SK-N-SH (cell line): ENCODE measurements at regions not wholly inside any gene's neighbourhood (a gene's known extent, or its start where the extent isn't known, plus 50 kb on each side); places are given as distances from the start of the nearest gene placed in this dataset.

Experiments used
- CTCF ChIA-PET: fragments of 300-600, 350-600 bp; formaldehyde crosslinking; extraction: SDS; loops from one replicate; lab custom pipeline; 2021; lab: Yijun Ruan, JAX
- POLR2A ChIA-PET: fragments of 350-600 bp; sonication (Branson Sonifier 250); formaldehyde crosslinking; extraction: SDS; loops from one replicate; lab custom pipeline; 2020; ENCODE audit warnings: antibody characterized with exemption, inconsistent platforms; lab: Yijun Ruan, JAX
- DNase-seq: peaks from one replicate; pipeline ENCODE4 v3.0.0; 2012
- H2AFZ ChIP-seq: fragments of 200-600 bp; sonication (generic); 2 replicates; pipeline ENCODE4 v1.8.1; 2016; ENCODE audit warnings: antibody characterized with exemption, mild to moderate bottlenecking, low read depth
- H3F3A ChIP-seq: fragments of 200-600 bp; sonication (generic); replicated peaks from 2 replicates; pipeline ENCODE3; 2016; ENCODE audit warnings: antibody characterized with exemption, mild to moderate bottlenecking; ENCODE audit not compliant: insufficient read depth
- H3K27ac ChIP-seq, 2 experiments: fragments of 200-500 bp in 1 of 2; fragments of 200-600 bp in 1 of 2; sonication (Bioruptor generic) in 1 of 2; sonication (generic), shearing (Covaris generic) in 1 of 2; 2 replicates each; pipeline versions ENCODE4 v1.5.1 to v1.6.1; 2014 to 2016; ENCODE audit warnings: low read depth in 2 of 2, inconsistent platforms in 1 of 2, low read length in 1 of 2, mild to moderate bottlenecking in 1 of 2, mixed read lengths in 1 of 2
- H3K27me3 ChIP-seq: fragments of 200-600 bp; sonication (generic), shearing (Covaris generic); 2 replicates; pipeline ENCODE4 v1.6.1; 2016; ENCODE audit warnings: mixed run types; ENCODE audit not compliant: insufficient read depth
- H3K36me3 ChIP-seq, 2 experiments: fragments of 200-500 bp in 1 of 2; fragments of 200-600 bp in 1 of 2; sonication (Bioruptor generic) in 1 of 2; sonication (generic) in 1 of 2; replicated peaks in 1 of 2; 2 replicates each; pipeline versions ENCODE3 to v1.5.1; 2014 to 2016; ENCODE audit warnings: low read length in 1 of 2, mild to moderate bottlenecking in 1 of 2; ENCODE audit not compliant: insufficient read depth in 2 of 2, control insufficient read depth in 1 of 2
- H3K4me1 ChIP-seq, 2 experiments: fragments of 200-500 bp in 1 of 2; fragments of 200-600 bp in 1 of 2; sonication (Bioruptor generic) in 1 of 2; sonication (generic), shearing (Covaris generic) in 1 of 2; 2 replicates each; pipeline versions ENCODE4 v1.5.1 to v1.6.1; 2014 to 2016; ENCODE audit warnings: low read depth in 1 of 2, low read length in 1 of 2, mixed run types in 1 of 2; ENCODE audit not compliant: insufficient read depth in 2 of 2, control insufficient read depth in 1 of 2
- H3K4me2 ChIP-seq: fragments of 200-600 bp; sonication (generic), shearing (Covaris generic); 2 replicates; pipeline ENCODE4 v1.6.1; 2017; ENCODE audit warnings: mixed run types
- H3K4me3 ChIP-seq, 2 experiments: fragments of 200-500 bp in 1 of 2; fragments of 200-600 bp in 1 of 2; sonication (Bioruptor generic) in 1 of 2; sonication (generic), shearing (Covaris generic) in 1 of 2; 2 replicates each; pipeline versions ENCODE4 v1.5.1 to v1.8.1; 2014 to 2016; ENCODE audit warnings: low read depth in 2 of 2, inconsistent platforms in 1 of 2, low read length in 1 of 2, mild to moderate bottlenecking in 1 of 2, mixed read lengths in 1 of 2, moderate library complexity in 1 of 2
- H3K79me2 ChIP-seq: fragments of 200-600 bp; sonication (generic); 2 replicates; pipeline ENCODE4 v1.8.1; 2017; ENCODE audit warnings: mild to moderate bottlenecking; ENCODE audit not compliant: insufficient read depth
- H3K9ac ChIP-seq: fragments of 200-600 bp; sonication (generic); 2 replicates; pipeline ENCODE4 v1.6.1; 2017; ENCODE audit warnings: mixed run types
- H3K9me2 ChIP-seq: fragments of 200-600 bp; sonication (generic); 2 replicates; pipeline ENCODE4 v1.6.1; 2017; ENCODE audit warnings: mixed run types
- H3K9me3 ChIP-seq: fragments of 200-600 bp; sonication (generic); 2 replicates; pipeline ENCODE4 v1.6.1; 2017; ENCODE audit warnings: mixed run types, mild to moderate bottlenecking, moderate library complexity
- H4K20me1 ChIP-seq: fragments of 200-600 bp; sonication (generic); 2 replicates; pipeline ENCODE4 v1.6.1; 2017; ENCODE audit warnings: mild to moderate bottlenecking, mixed run types; ENCODE audit not compliant: insufficient read depth
- CHD2 ChIP-seq: fragments of 150-350 bp; IDR thresholded peaks from 2 replicates; pipeline ENCODE4 v1.6.1; 2018; ENCODE audit warnings: low read length; ENCODE audit not compliant: partially characterized antibody
- ELF1 ChIP-seq: IDR thresholded peaks from 2 replicates; pipeline ENCODE4 v1.4.0; 2012
- EZH2phosphoT487 ChIP-seq: fragments of 200-600 bp; sonication (generic); IDR thresholded peaks from 2 replicates; pipeline ENCODE4 v1.6.1; 2017; ENCODE audit warnings: low read depth, mixed run types, mild to moderate bottlenecking, antibody characterized with exemption, moderate library complexity, borderline replicate concordance
- FOSL2 ChIP-seq: IDR thresholded peaks from 2 replicates; pipeline ENCODE4 v1.4.0; 2012; ENCODE audit warnings: low read depth, mild to moderate bottlenecking, moderate library complexity, borderline replicate concordance
- FOXM1 ChIP-seq: IDR thresholded peaks from 2 replicates; pipeline ENCODE4 v1.4.0; 2012; ENCODE audit warnings: low read depth, mild to moderate bottlenecking
- MEF2A ChIP-seq: IDR thresholded peaks from 2 replicates; pipeline ENCODE4 v1.4.0; 2012; ENCODE audit warnings: low read depth, borderline replicate concordance
- MXI1 ChIP-seq: IDR thresholded peaks from 2 replicates; pipeline ENCODE4 v1.6.1; 2012; ENCODE audit warnings: mild to moderate bottlenecking, low read depth, low read length, improper control_type of control experiment
- NRF1 ChIP-seq: IDR thresholded peaks from 2 replicates; pipeline ENCODE4 v1.6.1; 2012; ENCODE audit warnings: low read depth, mild to moderate bottlenecking, low read length
- RFX5 ChIP-seq: IDR thresholded peaks from 2 replicates; pipeline ENCODE4 v1.6.1; 2012; ENCODE audit warnings: mild to moderate bottlenecking, improper control_type of control experiment, low read length
- SMC3 ChIP-seq: IDR thresholded peaks from 2 replicates; pipeline ENCODE4 v1.6.1; 2012; ENCODE audit warnings: low read depth, low read length, improper control_type of control experiment
- TAF1 ChIP-seq: IDR thresholded peaks from 2 replicates; pipeline ENCODE4 v1.6.1; 2012; ENCODE audit warnings: low read depth, mild to moderate bottlenecking, low read length, moderate library complexity, borderline replicate concordance
- TCF12 ChIP-seq: IDR thresholded peaks from 2 replicates; pipeline ENCODE4 v1.4.0; 2012
- TEAD4 ChIP-seq: IDR thresholded peaks from 2 replicates; pipeline ENCODE4 v1.4.0; 2012; ENCODE audit warnings: mild to moderate bottlenecking, borderline replicate concordance; ENCODE audit not compliant: insufficient read depth
- YY1 ChIP-seq: IDR thresholded peaks from 2 replicates; pipeline ENCODE4 v1.4.0; 2012; ENCODE audit warnings: low read depth, mild to moderate bottlenecking
- WGBS: methylation state at CpG from one replicate; pipeline ENCODE4 v1.1.6; 2017; ENCODE audit warnings: low lambda C conversion rate; 5-methylcytosine and 5-hydroxymethylcytosine counted together
- TF ChIP-seq, protein P1 (sequence below): IDR thresholded peaks from 2 replicates; pipeline ENCODE4 v1.4.0; 2012; ENCODE audit warnings: low read depth, borderline replicate concordance
- TF ChIP-seq, protein P2 (sequence below): IDR thresholded peaks from 2 replicates; pipeline ENCODE4 v1.4.0; 2012; ENCODE audit warnings: low read depth
- TF ChIP-seq, protein P3 (sequence below): fragments of 150-350 bp; IDR thresholded peaks from 2 replicates; pipeline ENCODE4 v1.6.1; 2016; ENCODE audit warnings: mild to moderate bottlenecking, low read depth, low read length
- TF ChIP-seq, protein P4 (sequence below): fragments of 200-600 bp; sonication (generic); IDR thresholded peaks from 2 replicates; pipeline ENCODE4 v1.6.1; 2017; ENCODE audit warnings: antibody characterized with exemption, mild to moderate bottlenecking, moderate library complexity
- TF ChIP-seq, protein P5 (sequence below): IDR thresholded peaks from 2 replicates; pipeline ENCODE4; 2012
- TF ChIP-seq, protein P6 (sequence below): IDR thresholded peaks from 2 replicates; pipeline ENCODE4 v1.4.0; 2012; ENCODE audit warnings: low read depth, borderline replicate concordance

DNA sequence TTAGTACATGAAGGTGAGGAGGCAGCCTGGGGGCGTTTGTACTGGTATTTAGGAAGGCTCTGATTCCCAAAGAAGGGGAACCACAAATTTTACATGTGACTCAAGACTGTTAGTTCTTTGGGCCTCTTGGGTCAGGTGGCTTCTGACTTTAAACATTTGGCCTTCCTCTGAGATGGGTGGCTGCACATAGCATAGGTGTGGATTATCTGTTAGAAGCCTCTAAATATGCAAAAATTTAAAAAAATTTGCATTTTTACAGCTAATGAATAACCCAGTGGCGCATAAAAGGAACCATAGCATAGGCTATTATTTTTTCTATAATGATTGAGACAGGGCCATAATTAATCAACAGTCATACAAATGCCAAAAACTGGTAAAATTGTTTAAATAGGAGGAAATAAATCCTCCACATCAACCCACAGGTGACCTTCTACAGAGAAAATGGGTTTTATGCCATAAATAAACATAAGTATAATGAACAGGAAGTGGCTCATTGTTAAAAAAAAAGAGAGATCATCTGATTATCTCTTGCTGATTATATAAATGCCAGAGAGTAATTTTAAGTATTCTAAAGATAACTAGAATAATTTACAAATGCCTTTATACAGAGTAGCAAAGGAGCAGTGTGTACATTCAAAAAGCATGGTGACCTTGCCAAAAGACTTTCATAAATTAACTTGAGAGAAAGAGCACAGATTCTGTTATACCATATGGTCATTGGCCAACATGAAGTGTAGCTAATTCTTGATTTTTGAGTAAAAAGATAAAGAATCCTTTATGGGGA, 284.2 kb upstream of the ATP2B1 start:
- H3K9me2 ChIP-seq: no peaks in the 10 kb centered on the region
- H3K27me3 ChIP-seq: no peaks in the 10 kb centered on the region
- H3K4me1 ChIP-seq: no peaks in the 10 kb centered on the region; a peak in 1 of 4 replicates
- DNase-seq: no peak
- TF ChIP-seq EZH2phosphoT487: no peak
- TF ChIP-seq YY1: no peak
- no peak for TF ChIP-seq MXI1
- TF ChIP-seq TAF1: no peak
- TF ChIP-seq, protein P1, sequence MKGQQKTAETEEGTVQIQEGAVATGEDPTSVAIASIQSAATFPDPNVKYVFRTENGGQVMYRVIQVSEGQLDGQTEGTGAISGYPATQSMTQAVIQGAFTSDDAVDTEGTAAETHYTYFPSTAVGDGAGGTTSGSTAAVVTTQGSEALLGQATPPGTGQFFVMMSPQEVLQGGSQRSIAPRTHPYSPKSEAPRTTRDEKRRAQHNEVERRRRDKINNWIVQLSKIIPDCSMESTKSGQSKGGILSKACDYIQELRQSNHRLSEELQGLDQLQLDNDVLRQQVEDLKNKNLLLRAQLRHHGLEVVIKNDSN: no peak
- no peak for TF ChIP-seq ELF1
- TF ChIP-seq, protein P2, sequence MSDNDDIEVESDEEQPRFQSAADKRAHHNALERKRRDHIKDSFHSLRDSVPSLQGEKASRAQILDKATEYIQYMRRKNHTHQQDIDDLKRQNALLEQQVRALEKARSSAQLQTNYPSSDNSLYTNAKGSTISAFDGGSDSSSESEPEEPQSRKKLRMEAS: no peak
- no peak for TF ChIP-seq MEF2A
- no peak for TF ChIP-seq FOSL2
- no peak for TF ChIP-seq CHD2
- TF ChIP-seq FOXM1: no peak
- TF ChIP-seq TEAD4: no peak
- no peak for TF ChIP-seq TCF12
- no peak for TF ChIP-seq SMC3
- H3K36me3 ChIP-seq: no peaks in the 10 kb centered on the region
- no peak overlapping the region for H3K4me3 ChIP-seq
- H3K9ac ChIP-seq: no peak overlapping the region
- POLR2A ChIA-PET: no interaction called here
- 63% methylated on average over 2 of the region's 2 CpGs for WGBS
- H2AFZ ChIP-seq: no peak overlapping the region
- no peak overlapping the region for H3K27ac ChIP-seq
- no peaks in the 10 kb centered on the region for H3K9me3 ChIP-seq
- no peaks in the 10 kb centered on the region for H3K79me2 ChIP-seq
- no peaks in the 10 kb centered on the region for H3F3A ChIP-seq
- no peak overlapping the region for H3K4me2 ChIP-seq
- CTCF ChIA-PET: no interaction called here
- no peaks in the 10 kb centered on the region for H4K20me1 ChIP-seq

DNA sequence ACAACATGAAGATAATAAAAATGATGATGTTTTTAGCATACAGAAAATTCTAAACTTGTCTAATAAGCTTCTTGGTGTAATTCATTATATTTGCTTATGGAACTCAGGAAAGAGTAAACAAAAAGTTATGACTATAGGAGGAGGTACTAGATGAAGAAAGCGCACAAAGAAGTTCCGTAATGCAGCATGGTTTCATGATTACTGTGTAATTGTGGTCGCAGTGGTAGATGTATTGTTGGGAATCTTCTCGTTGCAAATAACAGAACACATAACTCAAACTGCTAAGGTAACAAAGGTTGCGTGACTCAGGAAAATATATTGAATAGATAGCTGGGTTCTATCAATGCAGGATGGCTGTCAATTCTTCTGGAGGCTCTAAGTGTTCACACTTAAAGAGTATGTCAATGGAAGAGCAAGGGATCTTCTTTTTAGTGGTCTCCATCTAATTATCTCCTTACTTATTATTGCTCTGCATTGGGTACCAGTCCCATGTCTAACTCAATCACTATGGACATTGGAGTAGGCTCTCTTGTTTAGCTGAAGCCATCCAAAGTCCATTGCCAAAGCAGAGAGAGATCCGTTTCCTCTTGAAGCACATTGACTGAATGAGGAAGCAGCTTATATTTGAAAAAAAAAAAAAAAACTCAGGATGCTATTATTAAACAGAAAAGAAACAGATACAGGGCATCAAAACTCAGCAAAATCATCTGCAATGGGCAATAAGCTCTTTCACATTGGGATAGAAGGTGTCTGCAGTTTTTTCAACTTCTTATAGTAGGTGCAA, 283.4 kb upstream of the ATP2B1 start:
- no peak overlapping the region for H2AFZ ChIP-seq
- no peak for DNase-seq
- no peaks in the 10 kb centered on the region for H3K9me3 ChIP-seq
- no peak overlapping the region for H3K4me3 ChIP-seq
- no peaks in the 10 kb centered on the region for H3F3A ChIP-seq
- H3K9me2 ChIP-seq: no peaks in the 10 kb centered on the region
- ChIA-PET CTCF (interaction anchor here (0.6 kb wide), 1 partner anchor 43 kb away, joined by 3 read pairs; no protein-coding TSS in a partner anchor), POLR2A (no interaction called here)
- H3K4me1 ChIP-seq: no peaks in the 10 kb centered on the region; a peak in 1 of 4 replicates
- 92% methylated on average over 6 of the region's 6 CpGs for WGBS
- H3K27me3 ChIP-seq: no peaks in the 10 kb centered on the region
- no peaks in the 10 kb centered on the region for H3K79me2 ChIP-seq
- no peak overlapping the region for H3K4me2 ChIP-seq
- no peak overlapping the region for H3K27ac ChIP-seq
- H4K20me1 ChIP-seq: no peaks in the 10 kb centered on the region
- H3K36me3 ChIP-seq: no peaks in the 10 kb centered on the region
- no peak overlapping the region for H3K9ac ChIP-seq
- no peak for TF ChIP-seq CHD2
- TF ChIP-seq, protein P3, sequence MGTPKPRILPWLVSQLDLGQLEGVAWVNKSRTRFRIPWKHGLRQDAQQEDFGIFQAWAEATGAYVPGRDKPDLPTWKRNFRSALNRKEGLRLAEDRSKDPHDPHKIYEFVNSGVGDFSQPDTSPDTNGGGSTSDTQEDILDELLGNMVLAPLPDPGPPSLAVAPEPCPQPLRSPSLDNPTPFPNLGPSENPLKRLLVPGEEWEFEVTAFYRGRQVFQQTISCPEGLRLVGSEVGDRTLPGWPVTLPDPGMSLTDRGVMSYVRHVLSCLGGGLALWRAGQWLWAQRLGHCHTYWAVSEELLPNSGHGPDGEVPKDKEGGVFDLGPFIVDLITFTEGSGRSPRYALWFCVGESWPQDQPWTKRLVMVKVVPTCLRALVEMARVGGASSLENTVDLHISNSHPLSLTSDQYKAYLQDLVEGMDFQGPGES: no peak
- TF ChIP-seq, protein P4, sequence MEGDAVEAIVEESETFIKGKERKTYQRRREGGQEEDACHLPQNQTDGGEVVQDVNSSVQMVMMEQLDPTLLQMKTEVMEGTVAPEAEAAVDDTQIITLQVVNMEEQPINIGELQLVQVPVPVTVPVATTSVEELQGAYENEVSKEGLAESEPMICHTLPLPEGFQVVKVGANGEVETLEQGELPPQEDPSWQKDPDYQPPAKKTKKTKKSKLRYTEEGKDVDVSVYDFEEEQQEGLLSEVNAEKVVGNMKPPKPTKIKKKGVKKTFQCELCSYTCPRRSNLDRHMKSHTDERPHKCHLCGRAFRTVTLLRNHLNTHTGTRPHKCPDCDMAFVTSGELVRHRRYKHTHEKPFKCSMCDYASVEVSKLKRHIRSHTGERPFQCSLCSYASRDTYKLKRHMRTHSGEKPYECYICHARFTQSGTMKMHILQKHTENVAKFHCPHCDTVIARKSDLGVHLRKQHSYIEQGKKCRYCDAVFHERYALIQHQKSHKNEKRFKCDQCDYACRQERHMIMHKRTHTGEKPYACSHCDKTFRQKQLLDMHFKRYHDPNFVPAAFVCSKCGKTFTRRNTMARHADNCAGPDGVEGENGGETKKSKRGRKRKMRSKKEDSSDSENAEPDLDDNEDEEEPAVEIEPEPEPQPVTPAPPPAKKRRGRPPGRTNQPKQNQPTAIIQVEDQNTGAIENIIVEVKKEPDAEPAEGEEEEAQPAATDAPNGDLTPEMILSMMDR: no peak
- TF ChIP-seq RFX5: no peak
- no peak for TF ChIP-seq NRF1
- TF ChIP-seq, protein P5, sequence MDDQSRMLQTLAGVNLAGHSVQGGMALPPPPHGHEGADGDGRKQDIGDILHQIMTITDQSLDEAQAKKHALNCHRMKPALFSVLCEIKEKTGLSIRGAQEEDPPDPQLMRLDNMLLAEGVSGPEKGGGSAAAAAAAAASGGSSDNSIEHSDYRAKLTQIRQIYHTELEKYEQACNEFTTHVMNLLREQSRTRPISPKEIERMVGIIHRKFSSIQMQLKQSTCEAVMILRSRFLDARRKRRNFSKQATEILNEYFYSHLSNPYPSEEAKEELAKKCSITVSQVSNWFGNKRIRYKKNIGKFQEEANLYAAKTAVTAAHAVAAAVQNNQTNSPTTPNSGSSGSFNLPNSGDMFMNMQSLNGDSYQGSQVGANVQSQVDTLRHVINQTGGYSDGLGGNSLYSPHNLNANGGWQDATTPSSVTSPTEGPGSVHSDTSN: no peak
- TF ChIP-seq, protein P2: no peak
- TF ChIP-seq, protein P6, sequence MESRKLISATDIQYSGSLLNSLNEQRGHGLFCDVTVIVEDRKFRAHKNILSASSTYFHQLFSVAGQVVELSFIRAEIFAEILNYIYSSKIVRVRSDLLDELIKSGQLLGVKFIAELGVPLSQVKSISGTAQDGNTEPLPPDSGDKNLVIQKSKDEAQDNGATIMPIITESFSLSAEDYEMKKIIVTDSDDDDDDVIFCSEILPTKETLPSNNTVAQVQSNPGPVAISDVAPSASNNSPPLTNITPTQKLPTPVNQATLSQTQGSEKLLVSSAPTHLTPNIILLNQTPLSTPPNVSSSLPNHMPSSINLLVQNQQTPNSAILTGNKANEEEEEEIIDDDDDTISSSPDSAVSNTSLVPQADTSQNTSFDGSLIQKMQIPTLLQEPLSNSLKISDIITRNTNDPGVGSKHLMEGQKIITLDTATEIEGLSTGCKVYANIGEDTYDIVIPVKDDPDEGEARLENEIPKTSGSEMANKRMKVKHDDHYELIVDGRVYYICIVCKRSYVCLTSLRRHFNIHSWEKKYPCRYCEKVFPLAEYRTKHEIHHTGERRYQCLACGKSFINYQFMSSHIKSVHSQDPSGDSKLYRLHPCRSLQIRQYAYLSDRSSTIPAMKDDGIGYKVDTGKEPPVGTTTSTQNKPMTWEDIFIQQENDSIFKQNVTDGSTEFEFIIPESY: no peak
